Body of pancreas (tissue), 4 donors: ENCODE measurements at regions not wholly inside any gene's neighbourhood (a gene's known extent, or its start where the extent isn't known, plus 50 kb on each side); places are given as distances from the start of the nearest gene placed in this dataset.

Source experiments
- POLR2A ChIP-seq, 3 donors: fragments of 450-650 bp; IDR thresholded peaks; one replicate each; pipeline ENCODE4 v1.6.1; 2016; ENCODE audit warnings: antibody characterized with exemption in 3 of 3, mild to moderate bottlenecking in 2 of 3
- TF ChIP-seq, protein P1 (sequence below), 7 experiments: fragments of 450-650 bp in 4 of 7; fragments of 200-600 bp in 3 of 7; sonication (generic) in 3 of 7; IDR thresholded peaks; one replicate each; pipeline ENCODE4 v1.5.1; 2016 to 2019; ENCODE audit warnings: antibody characterized with exemption in 7 of 7

DNA sequence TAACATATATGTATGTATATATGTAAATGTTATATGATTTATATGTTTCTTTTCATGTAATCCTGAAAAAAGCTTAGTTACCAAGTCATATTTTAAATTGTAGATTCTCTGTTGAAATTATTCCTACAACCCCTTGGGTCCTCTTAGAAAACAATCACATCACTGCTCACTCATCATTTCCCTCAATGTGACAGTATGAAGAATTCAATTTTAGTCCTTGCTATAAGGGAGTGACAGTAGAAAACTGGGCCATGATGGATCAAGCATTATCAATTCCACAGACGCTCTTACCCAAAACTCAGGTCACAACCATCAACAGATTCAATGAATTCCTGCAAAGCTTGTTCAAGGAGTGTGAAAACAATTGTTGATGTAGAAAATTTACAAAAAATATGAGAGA, 1389.5 kb upstream of the ACVR2A start:
- TF ChIP-seq, protein P1, sequence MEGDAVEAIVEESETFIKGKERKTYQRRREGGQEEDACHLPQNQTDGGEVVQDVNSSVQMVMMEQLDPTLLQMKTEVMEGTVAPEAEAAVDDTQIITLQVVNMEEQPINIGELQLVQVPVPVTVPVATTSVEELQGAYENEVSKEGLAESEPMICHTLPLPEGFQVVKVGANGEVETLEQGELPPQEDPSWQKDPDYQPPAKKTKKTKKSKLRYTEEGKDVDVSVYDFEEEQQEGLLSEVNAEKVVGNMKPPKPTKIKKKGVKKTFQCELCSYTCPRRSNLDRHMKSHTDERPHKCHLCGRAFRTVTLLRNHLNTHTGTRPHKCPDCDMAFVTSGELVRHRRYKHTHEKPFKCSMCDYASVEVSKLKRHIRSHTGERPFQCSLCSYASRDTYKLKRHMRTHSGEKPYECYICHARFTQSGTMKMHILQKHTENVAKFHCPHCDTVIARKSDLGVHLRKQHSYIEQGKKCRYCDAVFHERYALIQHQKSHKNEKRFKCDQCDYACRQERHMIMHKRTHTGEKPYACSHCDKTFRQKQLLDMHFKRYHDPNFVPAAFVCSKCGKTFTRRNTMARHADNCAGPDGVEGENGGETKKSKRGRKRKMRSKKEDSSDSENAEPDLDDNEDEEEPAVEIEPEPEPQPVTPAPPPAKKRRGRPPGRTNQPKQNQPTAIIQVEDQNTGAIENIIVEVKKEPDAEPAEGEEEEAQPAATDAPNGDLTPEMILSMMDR (IDR thresholded peaks at IDR 0.05), result no peak
- TF ChIP-seq POLR2A (IDR thresholded peaks at IDR 0.05), result no peak
